ENCODE measurements at regions not wholly inside any gene's neighbourhood (a gene's known extent, or its start where the extent isn't known, plus 50 kb on each side); places are given as distances from the start of the nearest gene placed in this dataset.

DNA sequence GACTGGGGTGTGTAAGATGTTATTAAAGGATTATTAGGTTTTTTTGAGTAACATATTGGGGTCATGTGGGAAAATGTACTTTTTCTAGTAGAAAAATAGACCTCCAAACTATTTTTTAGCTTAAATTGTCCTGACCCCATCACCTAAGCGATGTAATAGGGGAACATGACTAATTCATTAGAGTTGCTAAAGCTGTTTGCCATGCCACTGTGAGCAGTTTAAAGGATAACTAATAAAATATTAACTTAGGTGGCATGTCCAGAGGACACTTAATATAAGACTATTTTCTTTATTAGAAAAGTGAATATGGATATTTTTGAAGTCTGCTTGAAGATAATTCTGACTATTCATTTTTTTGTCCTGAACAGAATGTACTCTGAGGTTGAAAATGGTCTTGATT is 545.9 kb upstream of the BTBD3 start:
- no peak for DNase-seq

DNA sequence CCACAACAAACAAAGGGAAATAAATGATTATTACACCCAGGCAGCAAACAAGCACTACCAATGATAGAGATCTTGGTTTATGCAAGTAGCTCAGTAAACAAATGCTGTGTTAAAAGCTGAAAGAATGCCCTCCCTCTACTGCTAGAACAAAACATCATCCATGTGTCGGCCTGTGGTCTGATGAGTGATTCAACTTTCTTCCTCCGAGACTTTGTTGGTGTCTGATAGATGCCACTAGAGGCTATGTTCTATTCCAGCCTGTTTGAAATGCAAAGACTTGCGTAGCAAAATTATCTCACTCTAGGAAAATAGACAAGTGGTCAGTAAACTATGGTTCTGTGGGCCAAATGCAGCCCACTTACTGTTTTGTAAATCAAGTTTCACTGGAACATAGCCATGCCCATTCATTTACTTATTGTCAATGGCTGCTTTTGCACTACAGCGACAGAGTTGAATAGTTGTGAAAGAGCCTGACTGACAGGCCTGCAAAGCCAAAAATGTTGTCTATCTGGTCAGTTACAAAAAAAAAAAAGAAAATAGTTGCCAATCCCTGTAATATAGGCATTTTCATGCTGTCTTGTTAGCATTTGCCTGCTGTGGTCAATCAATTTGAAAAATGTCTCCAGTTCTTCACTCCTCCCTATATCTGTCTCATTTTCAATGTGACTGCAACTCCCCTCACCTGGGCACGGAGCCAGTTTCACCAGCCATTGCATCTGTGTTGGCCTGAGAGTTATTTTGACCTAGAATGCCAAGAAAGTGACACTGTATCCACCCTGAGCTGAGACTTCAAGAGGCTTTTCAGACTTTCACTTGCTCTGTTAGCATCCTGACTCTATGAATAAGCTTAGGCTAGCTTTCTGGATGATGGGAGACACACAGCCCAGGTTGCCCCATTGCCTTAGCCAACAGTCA is 544.6 kb upstream of the BTBD3 start:
- DNase-seq = no peak

DNA sequence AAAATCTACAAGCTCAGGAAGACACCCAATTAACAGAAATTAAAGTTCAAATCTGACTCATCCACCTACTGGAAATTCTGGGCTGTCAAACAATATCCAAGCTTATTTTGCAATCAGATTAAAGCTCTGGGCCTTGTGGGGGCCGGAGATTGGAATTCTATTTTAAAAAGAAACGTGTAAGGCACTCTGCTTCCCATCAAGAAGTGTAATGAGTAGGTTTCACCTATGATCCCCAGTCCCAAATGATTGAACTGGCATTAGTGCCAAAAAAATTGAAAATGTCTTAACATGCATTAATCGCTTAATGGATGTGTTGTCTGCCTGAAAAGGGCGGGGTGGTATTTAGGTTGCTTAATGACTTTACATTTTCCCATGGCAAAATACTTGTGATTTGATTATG is 542.4 kb upstream of the BTBD3 start:
- DNase-seq = no peak

DNA sequence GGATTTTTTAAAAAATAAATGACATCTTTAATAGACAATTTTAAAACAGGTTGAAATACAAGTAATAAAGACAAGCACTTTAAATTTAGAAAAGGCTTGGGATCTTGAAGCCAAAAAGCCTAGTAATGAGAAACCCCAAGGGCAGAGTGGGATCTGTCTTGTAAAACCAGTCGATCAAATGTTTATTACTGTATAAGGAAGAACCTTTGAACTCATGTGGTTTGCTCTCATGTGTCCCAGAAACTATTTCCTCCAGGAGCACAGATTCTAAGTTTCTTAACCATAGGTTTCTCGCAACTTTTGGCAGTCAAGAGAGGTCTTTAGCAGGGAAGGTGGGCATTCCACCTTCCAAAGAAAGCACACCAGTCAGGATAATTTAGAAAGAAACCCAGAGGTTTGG is 541.7 kb upstream of the BTBD3 start:
- DNase-seq = no peak

DNA sequence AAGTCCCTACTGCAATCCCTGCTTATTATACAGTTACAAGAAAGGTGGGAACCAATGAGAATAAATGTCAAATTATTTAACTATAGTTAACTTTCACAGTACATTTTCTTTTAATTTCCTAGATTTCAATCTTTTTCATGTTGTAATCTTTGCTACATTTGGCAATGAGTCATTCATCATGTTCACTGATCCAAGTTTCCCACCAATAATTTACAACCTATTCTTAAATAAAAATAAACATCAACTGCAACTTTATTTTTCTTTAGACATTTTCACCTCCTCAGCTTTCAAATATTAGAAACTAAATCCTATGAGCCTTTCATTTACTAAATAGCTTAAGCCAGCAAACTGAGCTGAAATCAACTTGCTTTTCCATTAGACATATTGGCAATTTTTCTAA is 541.3 kb upstream of the BTBD3 start:
- DNase-seq = no peak

DNA sequence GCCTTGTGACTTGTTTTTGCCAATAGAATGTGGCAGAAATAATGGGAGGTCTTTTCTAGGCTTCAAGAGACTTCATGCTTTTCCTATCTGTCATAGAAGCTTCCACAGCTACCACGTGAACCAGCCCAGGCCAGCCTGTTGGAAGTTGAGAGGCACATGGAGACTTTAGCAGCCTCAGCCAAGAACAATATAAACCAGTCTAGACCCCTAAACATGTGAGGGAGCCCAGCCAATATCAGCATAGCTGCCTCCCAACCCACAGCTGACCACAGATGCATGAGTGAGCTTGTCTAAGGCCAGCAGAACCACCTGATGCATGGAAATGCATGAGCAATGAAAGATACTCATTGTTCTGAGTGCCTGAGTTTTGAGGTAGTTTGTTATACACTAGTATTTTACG is 540.7 kb upstream of the BTBD3 start:
- peak; percentile 74 for DNase-seq

DNA sequence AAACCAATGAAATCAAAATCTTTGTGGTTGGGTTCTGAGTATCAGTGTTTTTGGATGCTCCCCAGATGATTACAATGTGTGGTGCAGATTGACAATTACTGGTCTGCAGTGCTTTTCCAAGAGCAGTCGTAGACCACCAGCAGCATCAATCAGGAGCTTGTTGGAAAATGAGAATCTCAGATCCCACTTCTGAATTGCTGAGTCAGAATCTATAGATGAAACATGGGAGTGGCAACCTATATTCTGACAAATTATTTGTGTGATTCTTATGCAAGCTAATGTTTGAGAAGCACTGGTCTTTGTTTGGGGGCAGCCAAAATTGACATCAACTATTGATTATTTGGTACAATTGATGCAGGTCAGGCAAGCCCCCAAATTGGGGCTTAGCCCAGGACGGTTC is 539.9 kb upstream of the BTBD3 start:
- no peak for DNase-seq

DNA sequence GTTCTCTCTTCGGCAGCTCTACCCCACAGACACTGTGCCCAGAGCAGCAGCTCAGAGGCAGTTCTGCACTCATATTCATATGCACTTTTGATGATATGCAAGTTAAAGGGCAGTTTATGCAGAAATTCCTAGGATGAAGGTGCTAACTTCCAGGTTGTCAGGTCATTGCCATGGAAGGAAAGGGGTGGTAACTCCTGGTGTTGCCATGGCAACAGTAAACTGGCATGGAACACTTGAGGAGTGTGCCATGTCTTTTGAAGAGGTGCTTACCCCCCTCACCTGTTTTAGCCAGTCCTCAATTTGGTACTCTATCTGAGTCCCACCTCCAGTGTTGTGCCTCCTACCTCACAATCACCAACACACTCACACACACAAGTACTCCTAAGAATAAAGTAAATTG is 539.4 kb upstream of the BTBD3 start:
- DNase-seq = no peak

DNA sequence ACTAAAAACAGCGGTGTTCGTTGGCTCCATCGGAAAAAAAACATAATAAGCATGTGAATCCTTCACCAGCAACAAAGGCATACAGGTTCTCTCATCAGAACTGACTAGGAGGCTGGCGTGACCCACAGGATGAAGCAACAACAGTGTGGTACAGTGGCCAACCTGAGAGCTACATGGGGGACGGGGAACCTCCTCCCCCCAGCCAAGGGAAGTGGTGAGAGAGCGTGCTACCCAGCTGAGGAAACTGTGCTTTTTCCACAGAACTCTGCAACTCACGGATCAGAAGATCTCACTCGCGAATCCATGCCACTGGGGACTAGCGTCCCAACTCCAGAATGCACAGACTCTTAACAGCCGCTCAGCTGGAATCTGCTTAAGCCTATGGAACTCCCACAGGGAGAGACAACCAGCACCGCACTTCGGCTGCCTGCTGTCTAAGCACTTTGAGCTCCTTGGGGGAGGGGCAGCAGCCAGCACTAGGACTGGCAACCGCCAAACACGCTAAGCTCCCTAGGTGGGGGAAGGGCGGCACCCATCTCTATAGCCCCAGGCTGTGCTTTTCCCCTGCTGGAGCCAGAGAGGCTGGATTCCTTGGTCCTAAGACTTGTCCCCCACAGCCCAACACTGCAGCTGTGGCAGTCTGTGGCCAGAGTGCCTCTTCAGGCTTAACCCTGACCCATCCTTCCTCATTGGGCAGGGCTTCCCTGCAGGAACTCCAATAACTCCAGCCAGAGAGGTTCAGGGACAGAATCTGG is 538.3 kb upstream of the BTBD3 start:
- peak; percentile 51 for DNase-seq

DNA sequence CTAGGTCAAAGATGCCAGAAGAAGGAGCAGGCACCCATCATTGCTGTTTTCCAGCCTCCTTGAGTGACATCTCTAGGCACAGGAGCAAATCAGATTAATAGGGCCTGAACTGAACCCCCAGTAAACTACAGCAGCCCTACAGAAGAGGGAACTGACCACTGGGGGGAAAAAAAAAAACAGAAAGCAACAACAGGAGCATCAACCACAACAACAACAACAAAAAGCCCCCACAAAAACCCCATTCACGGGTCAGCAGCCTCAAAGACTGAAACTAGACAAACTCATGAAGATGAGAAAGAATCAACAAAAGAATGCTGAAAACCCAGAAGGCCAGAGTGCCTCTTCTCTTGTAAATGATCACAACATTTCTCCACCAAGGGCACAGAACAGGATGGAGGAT is 537.4 kb upstream of the BTBD3 start:
- DNase-seq = no peak

DNA sequence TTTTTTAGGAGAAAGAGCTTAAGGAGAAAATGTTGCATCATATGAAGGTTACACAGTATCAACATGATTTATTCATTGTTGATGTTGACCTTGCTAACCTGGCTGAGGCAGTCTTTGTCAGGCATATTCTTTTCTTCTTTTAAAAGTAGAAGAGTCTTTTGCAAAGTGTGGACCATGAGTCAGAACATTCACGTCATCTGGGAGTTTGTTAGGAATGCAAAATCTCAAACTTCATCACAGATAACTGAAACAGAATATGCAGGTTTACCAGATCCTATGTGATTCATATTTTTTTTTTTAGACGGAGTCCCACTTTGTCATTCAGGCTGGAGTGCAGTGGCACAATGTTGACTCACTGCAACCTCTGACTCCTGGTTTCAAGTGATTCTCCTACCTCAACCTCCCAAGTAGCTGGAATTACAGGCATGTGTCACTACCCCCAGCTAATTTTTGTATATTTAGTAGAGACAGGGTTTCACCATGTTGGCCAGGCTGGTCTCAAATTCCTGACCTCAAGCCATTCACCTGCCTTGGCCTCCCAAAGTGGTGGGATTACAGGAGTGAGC is 530.4 kb upstream of the BTBD3 start:
- peak; percentile 92 for DNase-seq

DNA sequence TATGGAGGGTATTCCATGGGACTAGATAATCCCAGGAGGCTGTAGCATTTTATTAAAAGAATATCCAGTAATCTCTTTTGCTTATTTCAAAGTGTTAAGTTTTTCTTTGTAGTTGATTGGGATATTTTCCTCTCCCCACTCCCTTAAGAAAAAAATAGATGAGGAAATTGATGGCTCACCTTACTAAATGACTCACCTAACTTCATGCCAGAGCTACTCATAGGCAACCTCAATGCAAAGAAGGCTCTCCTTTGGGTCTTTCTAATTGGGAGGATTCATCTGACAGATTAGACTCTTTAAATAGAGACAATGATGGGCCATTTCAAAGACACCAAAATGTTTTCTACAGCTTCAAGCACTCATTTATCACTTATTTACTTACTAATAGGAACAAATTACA is 528.5 kb upstream of the BTBD3 start:
- DNase-seq = peak; percentile 37

DNA sequence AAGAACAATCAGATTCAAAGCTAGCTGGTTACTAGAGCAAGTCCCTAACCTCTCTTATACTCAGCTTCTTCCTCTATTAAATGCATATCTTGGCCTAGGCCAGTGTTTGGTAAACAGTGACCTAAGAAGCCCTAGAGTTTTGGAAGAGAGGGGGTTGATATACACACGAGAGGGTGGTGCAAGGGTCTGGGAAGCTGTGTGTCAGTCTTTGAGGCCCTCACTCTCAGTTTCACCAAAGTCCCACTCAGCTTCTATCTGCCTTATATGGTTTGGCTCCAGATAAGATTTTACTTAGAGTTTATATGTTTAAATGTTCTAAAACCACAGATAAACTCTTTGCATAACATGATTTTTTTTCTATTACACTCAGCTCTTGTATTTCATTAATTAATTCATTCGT is 526.1 kb upstream of the BTBD3 start:
- DNase-seq = no peak

DNA sequence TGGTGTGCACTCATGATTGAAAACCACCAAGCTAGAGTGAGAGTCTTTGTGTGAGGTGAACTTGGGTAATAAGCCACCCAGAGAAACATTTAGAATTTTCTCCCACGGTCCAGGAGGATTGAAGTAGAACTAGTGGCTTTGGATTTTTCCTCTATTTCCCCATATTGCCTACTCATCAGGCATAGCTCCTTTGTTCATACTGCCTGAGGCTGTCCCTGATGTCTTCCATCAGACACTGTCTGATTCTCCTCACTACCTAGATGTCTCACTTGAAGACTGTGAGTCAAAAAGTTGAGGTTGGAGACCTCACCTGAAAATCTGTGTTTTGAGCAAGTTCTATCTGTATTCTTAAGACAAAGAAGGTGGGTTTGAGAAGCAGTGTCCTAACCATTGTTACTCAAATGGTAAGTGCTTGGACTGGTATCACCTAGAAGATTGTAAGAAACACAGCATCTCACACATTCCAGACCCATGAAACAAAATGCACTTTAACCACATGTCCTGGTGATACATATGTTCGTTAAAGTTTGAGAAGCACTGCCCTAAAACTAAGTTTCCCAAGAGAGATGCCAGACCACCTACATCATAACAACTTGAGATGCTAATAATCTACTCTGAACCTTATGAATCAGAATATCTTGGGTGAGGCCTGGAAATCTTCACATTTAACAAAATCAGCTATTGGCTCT is 523.4 kb upstream of the BTBD3 start:
- DNase-seq = peak; percentile 93

DNA sequence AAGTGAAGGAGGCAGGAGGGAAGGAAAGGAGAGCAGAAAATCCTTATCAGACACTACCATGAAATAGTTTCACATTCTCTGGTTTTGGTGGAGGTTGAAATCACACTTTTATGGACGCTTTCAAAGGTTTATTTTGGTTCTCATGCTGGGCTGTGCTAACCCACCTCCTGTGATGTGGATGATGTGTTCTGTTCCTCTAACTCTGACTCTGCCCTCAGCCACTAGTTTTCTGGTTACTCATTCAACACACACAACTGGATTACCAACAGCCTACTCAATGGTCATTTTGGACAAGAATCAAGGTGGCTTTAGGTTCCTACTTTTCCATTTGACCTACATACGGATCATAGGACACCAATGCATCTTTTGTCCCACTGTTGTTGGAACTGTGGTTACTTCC is 522.1 kb upstream of the BTBD3 start:
- DNase-seq = no peak

DNA sequence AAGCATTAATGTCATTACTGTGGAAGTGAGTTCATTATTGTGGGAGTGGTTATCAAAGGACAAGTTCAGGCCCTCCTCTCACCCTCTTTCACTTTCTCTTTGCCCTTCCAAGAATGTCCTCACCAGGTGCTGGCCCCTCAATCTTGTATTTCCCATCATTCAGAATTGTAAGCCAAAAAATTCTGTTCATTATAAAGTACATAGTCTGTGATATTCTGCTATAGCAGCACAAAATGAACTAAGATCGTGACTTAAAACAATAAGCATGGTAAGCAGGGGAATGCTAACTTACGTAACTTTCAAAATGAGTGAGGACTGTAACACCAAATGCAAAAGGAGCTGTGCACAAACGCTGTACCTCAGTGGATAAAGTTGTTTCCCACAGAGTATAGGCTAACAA is 515.7 kb upstream of the BTBD3 start:
- no peak for DNase-seq

DNA sequence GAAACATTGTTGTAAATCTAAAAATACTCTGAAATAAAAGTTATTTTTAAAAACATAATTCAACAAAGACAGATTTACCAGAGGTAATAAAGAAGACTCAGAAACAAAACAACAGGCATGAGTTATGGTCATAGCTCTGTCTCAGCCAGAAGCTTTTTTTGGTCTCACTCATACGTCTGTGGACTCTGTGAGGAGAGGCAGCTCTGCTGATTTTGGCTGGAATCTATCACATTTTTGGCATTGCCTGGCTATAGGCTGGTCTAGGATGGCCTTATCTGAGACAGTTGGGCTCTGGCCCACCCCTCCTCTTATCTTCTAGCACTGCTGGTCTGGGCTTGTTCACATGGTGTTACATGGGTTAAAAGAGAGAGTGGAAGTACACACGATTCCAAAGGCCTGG is 514.0 kb upstream of the BTBD3 start:
- peak; percentile 62 for DNase-seq

DNA sequence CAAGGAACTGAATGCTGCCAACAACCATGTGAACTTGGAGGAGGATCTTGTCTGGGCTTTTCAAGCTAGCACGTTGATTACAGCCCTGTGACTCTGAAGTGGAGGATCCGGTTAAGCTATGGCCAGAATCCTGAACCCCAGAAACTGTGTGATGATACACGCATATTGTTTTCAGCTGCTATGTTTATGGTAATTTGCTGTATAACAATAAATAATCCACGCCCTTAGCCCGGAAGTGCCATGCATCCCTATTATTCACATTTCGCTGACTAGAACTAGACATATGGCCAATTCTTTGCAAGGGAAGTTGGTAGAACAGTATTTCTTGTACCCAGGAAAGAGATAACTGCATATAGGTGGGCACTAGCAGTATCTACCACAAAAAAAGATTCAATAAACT is 510.8 kb upstream of the BTBD3 start:
- no peak for DNase-seq

DNA sequence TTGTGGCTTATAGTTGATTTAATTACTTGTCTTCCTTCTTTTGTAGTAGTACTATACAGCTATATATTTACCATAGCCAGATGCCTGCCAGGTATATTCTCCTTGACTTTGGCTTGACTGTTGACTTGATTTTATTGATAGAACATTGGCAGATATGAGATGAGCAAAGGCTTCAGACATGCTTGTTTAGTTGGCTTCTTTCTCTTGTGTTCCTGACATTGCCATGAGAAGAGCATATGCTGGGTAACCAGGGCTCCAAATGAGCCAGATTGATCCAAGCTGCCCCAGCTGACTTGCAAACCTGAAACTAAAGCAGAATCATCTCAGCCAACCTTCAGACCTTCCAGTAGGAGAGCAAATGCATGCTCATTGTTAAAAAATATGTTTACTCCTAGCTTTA is 508.1 kb upstream of the BTBD3 start:
- no peak for DNase-seq

DNA sequence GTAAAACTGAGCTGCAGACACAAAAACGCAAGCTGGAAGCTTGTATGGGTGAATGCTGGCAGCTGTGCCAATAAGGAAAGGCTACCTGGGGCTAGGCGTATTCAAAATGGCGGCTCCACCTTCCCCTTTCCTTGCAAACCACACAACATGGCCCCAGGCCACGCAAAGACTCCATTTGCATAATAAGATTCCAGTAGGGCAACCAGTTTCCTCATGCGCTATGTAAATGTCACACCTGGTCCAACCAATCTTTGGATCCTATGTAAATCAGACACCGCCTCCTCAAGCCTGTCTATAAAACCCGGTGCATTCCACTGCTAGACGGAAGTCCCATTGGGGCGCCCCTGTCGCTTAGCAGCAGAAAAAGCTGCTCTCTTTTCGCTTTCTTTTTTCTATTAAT is 505.9 kb upstream of the BTBD3 start:
- no peak for DNase-seq

DNA sequence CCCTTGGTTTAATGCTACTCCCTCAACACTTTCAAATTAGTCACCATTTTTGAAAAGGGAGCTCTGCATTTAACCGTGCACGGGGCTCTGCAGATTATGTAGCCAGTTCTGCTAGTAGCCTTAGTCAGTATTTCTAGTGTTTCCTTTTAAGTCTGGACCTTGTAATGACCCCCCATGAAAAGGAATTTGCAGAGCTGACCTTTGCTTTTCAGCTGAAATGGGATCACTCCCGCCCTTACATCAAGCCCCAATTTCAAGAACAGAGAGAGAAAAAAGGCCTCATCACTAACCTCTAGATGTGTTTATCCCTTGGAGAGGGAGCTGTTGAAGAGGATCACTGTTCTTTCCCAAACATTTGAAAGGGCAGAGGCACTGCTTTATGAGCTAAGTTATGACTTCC is 490.7 kb upstream of the BTBD3 start:
- no peak for DNase-seq

DNA sequence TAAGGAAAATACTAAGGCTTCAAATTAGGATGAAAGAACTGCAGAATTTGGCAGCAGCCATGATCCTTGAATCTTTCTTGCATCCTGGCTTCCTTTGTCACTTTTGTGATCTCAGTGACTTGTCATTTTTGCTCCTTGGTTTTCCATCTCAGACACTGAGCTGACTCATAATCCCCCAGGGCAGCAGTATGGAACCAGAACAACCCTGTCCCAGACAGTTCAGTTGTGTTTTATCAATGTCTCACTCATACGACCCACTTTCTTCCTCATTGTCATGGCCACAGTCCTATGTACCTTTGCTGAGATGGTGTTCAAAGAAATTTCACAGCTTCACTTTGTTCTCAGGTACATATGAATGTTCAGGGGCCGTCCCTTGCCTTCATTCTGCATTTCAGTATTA is 488.5 kb upstream of the BTBD3 start:
- peak; percentile 17 for DNase-seq

DNA sequence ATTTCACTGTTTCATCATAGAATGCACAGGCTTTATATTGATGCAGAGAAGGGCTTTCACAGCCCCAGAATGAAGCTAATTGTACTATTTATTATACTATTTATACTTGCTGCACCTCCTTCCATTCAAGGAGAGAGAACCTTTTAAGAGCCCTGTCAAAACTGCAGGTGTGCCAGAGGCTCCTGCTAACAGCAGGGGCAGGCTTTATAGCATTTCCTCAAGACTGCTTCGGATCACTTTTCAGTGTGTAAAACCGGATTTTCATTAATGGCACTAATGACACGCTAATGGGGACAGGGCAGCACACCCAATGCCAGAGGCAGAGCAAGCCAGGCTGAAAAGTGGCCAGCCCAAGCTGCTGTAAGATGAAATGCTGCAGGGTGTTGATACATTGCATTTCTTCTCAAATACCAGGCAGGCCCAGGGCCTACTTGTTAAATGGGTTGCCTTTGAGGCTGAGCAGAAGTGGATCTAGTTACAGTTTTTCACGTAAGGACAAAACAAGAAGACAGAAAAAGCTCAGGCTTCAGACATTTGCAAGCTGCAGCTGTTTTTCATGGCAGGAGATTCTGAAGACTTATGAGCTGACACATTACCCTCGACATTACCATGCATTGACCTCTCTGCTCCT is 487.7 kb upstream of the BTBD3 start:
- DNase-seq = no peak

Data from fibroblast of skin of right biceps (primary cell).